ENCODE measurements at regions not wholly inside any gene's neighbourhood (a gene's known extent, or its start where the extent isn't known, plus 50 kb on each side); places are given as distances from the start of the nearest gene placed in this dataset.
"Not testable (repeated sequence)": the region's sequence is repeated elsewhere in the genome, so short reads cannot be mapped to it uniquely, and the experiment has no call there.

DNA sequence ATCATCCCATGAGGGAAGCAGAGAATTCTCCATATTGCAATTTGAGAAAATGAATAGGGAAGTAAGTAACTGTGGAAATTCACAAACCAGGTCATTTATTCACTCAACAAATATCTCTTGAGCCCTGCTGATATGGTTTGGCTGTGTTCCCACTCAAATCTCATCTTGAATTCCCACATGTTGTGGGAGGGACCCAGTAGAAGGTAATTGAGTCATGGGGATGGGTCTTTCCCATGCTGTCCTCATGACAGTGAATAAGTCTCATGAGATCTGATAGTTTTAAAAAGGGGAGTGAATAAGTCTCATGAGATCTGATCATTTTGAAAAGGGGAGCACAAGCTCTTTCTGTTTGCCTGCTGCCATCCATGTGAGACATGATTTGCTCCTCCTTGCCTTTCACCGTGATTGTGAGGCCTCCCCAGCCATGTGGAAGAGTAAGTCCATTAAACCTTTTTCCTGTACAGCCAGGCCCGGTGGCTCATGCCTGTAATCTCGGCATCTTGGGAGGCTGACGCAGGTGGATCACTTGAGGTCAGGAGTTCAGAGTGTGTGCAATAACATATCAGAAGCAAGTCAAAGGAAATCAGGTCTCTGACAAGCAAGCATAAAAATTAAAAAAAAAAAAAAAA is 193.2 kb downstream of the NDUFA10 start:
- H3K27me3 Mint-ChIP-seq: peaks cover 0 to 9% of the 10 kb centered on the region in 2 donors
- POLR2A ChIA-PET: no interaction called here
- no peaks in the 10 kb centered on the region for H3K36me3 ChIP-seq (ENCODE audit: control insufficient read depth in 2 of 2, extremely low read depth in 1 of 2, insufficient read depth in 1 of 2, low read length in 1 of 2)
- H3K9me3 Mint-ChIP-seq: peaks cover 0 to 1% (median 0%) of the 10 kb centered on the region in 3 donors
- WGBS (ENCODE audit: insufficient coverage): 100% methylated on average over 4 of the region's 4 CpGs
- no peaks in the 10 kb centered on the region for H3K36me3 Mint-ChIP-seq
- H3K4me1 Mint-ChIP-seq: no peaks in the 10 kb centered on the region
- DNase-seq (no peak), ATAC-seq (replicated peaks in 1 of 4) (no peak)
- H3K27me3 ChIP-seq (replicated peaks in 1 of 2; ENCODE audit: control insufficient read depth in 2 of 2, extremely low read depth in 1 of 2, insufficient read depth in 2 of 2, low read length in 1 of 2): peaks cover 0 to 16% of the 10 kb centered on the region in 2 experiments
- H3K27ac Mint-ChIP-seq: no peak overlapping the region
- no peaks in the 10 kb centered on the region for H3K4me1 ChIP-seq (ENCODE audit: control insufficient read depth in 1 of 2, extremely low read depth in 1 of 2, insufficient read depth in 2 of 2, low read length in 2 of 2)
- no peak overlapping the region for H3K4me3 Mint-ChIP-seq
- H3K27ac ChIP-seq (ENCODE audit: low read length): no peak overlapping the region
- CTCF ChIA-PET: no interaction called here
- H3K4me3 ChIP-seq (ENCODE audit: control insufficient read depth in 1 of 2, extremely low read depth in 1 of 2, low read length in 1 of 2): no peak overlapping the region
- no peaks in the 10 kb centered on the region for H3K9me3 ChIP-seq

DNA sequence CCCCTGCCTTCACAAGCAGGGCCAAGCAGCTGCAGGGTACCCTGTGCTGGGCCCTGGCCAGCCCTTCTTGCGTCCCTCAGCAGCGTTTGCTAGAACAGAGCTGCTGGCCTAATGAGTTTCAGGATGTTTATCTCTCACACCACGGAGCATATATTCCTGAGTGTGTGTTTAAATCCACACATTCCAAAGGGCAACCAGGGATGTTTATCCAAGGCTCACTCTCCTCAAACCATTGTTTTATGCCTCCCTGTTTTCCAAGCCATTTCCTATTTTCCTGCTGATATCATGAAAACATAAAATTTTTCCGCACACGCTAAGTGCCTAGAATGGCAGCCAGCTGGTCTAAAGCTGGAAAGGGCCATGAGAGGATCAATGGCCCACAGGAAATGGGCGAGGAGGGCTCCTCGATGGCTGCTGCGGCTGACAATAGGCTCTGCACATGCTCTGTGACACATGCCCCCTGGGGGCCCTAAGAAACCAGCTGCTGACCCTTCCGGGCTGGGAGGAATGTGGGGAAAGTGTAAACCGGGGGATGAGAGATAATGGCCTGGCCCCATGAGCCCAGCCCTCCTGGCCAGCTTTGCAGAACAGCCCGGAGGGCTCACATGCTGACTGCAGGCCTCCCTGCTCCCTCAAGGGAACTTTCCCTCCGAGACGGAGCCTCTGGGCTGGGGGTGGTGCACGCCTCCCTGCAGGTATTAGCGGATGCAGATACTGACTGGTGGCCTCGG is 194.0 kb downstream of the NDUFA10 start:
- no peak overlapping the region for H3K4me3 Mint-ChIP-seq

DNA sequence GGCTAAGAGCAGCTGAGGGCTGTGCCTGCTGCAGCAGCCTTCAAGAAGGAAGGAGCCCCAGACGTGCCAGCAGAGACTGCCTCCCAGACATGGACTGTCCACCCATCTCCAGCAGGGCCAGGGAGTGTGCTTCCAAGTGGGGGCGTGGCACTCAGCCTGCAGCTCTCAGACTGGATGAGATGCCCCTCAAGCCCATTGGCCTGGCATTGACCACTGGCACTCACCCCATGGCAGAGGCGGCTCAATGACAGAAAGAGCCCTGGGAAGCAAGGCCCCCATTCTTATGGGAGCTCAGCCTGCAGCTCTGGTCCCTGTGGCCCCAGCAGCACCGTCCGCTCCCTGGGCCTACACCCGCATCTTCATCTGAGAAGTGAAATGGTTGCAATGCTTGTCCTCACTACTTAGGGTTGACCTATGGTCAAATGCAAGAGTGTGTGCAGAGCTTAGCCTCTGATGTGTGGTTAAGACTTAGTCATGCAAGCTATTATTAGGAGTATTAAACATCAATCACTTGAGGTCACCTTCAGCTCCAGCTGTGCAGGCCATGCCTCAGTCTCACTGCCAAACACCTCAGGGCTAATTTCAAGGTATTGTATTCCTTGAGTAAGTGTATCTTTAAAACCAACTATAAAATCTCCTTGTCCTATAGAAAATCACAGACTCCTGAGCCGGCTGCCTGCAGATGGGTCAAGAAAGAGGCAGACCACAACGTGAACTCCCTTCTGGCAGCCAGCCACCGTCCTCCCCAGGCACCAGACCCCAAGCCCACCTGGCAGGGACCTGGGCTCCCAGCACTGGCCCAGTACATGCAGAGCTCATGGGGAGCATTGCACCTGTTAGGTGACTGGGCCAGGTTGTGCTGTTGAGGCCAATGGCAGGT is 194.8 kb downstream of the NDUFA10 start:
- peaks cover 0 to 13% of the 10 kb centered on the region in 2 experiments for H3K27me3 ChIP-seq (replicated peaks in 1 of 2; ENCODE audit: control insufficient read depth in 2 of 2, extremely low read depth in 1 of 2, insufficient read depth in 2 of 2, low read length in 1 of 2)
- ATAC-seq (replicated peaks in 1 of 4): no peak
- DNase-seq: peak in 1 of 35 experiments; percentile 18
- CTCF ChIA-PET: no interaction called here
- peaks cover 0 to 9% of the 10 kb centered on the region in 2 donors for H3K27me3 Mint-ChIP-seq
- no peak overlapping the region for H3K4me3 ChIP-seq (ENCODE audit: control insufficient read depth in 1 of 2, extremely low read depth in 1 of 2, low read length in 1 of 2)
- H3K9me3 ChIP-seq: no peaks in the 10 kb centered on the region
- H3K9me3 Mint-ChIP-seq: no peaks in the 10 kb centered on the region
- no peaks in the 10 kb centered on the region for H3K4me1 Mint-ChIP-seq
- no peak overlapping the region for H3K27ac Mint-ChIP-seq
- H3K36me3 ChIP-seq (ENCODE audit: control insufficient read depth in 2 of 2, extremely low read depth in 1 of 2, insufficient read depth in 1 of 2, low read length in 1 of 2): no peaks in the 10 kb centered on the region
- POLR2A ChIA-PET: no interaction called here
- no peaks in the 10 kb centered on the region for H3K36me3 Mint-ChIP-seq
- WGBS (ENCODE audit: insufficient coverage): 83% methylated on average over 8 of the region's 9 CpGs
- no peak overlapping the region for H3K27ac ChIP-seq (ENCODE audit: low read length)
- H3K4me3 Mint-ChIP-seq: no peak overlapping the region
- H3K4me1 ChIP-seq (ENCODE audit: control insufficient read depth in 1 of 2, extremely low read depth in 1 of 2, insufficient read depth in 2 of 2, low read length in 2 of 2): no peaks in the 10 kb centered on the region

More for the DNA sequence above, 194.0 kb downstream of the NDUFA10 start:
- Mint-ChIP-seq H3K27ac (no peak overlapping the region), H3K4me1 (no peaks in the 10 kb centered on the region), H3K27me3 (peaks cover 0 to 9% of the 10 kb centered on the region in 2 donors), H3K36me3 (no peaks in the 10 kb centered on the region), H3K9me3 (no peaks in the 10 kb centered on the region)
- Histone ChIP-seq H3K27me3 (replicated peaks in 1 of 2; ENCODE audit: control insufficient read depth in 2 of 2, extremely low read depth in 1 of 2, insufficient read depth in 2 of 2, low read length in 1 of 2) (peaks cover 0 to 12% of the 10 kb centered on the region in 2 experiments), H3K36me3 (ENCODE audit: control insufficient read depth in 2 of 2, extremely low read depth in 1 of 2, insufficient read depth in 1 of 2, low read length in 1 of 2) (no peaks in the 10 kb centered on the region), H3K27ac (ENCODE audit: low read length) (no peak overlapping the region), H3K4me1 (ENCODE audit: control insufficient read depth in 1 of 2, extremely low read depth in 1 of 2, insufficient read depth in 2 of 2, low read length in 2 of 2) (no peaks in the 10 kb centered on the region), H3K4me3 (ENCODE audit: control insufficient read depth in 1 of 2, extremely low read depth in 1 of 2, low read length in 1 of 2) (no peak overlapping the region), H3K9me3 (no peaks in the 10 kb centered on the region)
- 77% methylated on average over 14 of the region's 16 CpGs for WGBS (ENCODE audit: insufficient coverage)
- DNase-seq (peak in 1 of 35 experiments; percentile 21), ATAC-seq (replicated peaks in 1 of 4) (no peak)
- ChIA-PET CTCF (no interaction called here), POLR2A (no interaction called here)

DNA sequence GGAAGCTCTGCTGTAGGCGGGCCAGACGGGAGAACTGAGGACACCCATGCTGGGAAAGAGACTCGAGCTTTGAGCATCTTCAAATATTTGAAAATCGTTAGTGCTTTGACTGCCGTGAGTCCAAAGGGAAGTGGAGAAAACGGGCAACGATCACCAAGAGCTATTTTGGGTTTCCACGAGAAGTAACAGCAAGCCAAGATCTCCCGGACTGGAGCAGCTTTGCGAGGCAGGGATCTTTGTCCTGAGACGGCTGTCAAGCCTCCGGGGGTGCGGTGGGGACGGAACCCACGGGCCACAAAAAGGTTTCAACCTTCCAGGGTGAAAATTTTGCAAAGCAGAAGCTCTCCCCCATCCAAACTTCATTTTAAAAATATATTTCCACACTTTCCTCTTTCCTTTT is 195.8 kb downstream of the NDUFA10 start:
- DNase-seq: no peak

GRCh38 chr2:239828973-239829275 is 196.2 kb downstream of the NDUFA10 start:
- H3K36me3 Mint-ChIP-seq; DNase-seq; H3K9me3 ChIP-seq; ATAC-seq (replicated peaks in 1 of 4); H3K27ac Mint-ChIP-seq; POLR2A ChIA-PET; H3K27me3 Mint-ChIP-seq; H3K4me1 Mint-ChIP-seq; H3K36me3 ChIP-seq (ENCODE audit: control insufficient read depth in 2 of 2, extremely low read depth in 1 of 2, insufficient read depth in 1 of 2, low read length in 1 of 2); CTCF ChIA-PET; H3K9me3 Mint-ChIP-seq; H3K4me1 ChIP-seq (ENCODE audit: control insufficient read depth in 1 of 2, extremely low read depth in 1 of 2, insufficient read depth in 2 of 2, low read length in 2 of 2); H3K27ac ChIP-seq (ENCODE audit: low read length); H3K4me3 Mint-ChIP-seq; H3K4me3 ChIP-seq (ENCODE audit: control insufficient read depth in 1 of 2, extremely low read depth in 1 of 2, low read length in 1 of 2): not testable (repeated sequence)
- H3K27me3 ChIP-seq (replicated peaks in 1 of 2; ENCODE audit: control insufficient read depth in 2 of 2, extremely low read depth in 1 of 2, insufficient read depth in 2 of 2, low read length in 1 of 2): peaks cover 0 to 14% of the 10 kb centered on the region in 2 experiments
- WGBS (ENCODE audit: insufficient coverage): 95% methylated on average over 7 of the region's 12 CpGs

More for the DNA sequence above, 195.8 kb downstream of the NDUFA10 start:
- H3K4me1 ChIP-seq (ENCODE audit: control insufficient read depth in 1 of 2, extremely low read depth in 1 of 2, insufficient read depth in 2 of 2, low read length in 2 of 2): no peaks in the 10 kb centered on the region
- Mint-ChIP-seq H3K4me1 (peaks cover 0 to 3% (median 0%) of the 10 kb centered on the region in 3 donors), H3K27ac (no peak overlapping the region), H3K27me3 (peaks cover 0 to 9% of the 10 kb centered on the region in 2 donors), H3K36me3 (no peaks in the 10 kb centered on the region), H3K9me3 (no peaks in the 10 kb centered on the region), H3K4me3 (no peak overlapping the region)
- WGBS (ENCODE audit: insufficient coverage): 55% methylated on average over 15 of the region's 15 CpGs
- H3K4me3 ChIP-seq (ENCODE audit: control insufficient read depth in 1 of 2, extremely low read depth in 1 of 2, low read length in 1 of 2): no peak overlapping the region
- H3K36me3 ChIP-seq (ENCODE audit: control insufficient read depth in 2 of 2, extremely low read depth in 1 of 2, insufficient read depth in 1 of 2, low read length in 1 of 2): no peaks in the 10 kb centered on the region
- no peak overlapping the region for H3K27ac ChIP-seq (ENCODE audit: low read length)
- H3K27me3 ChIP-seq (replicated peaks in 1 of 2; ENCODE audit: control insufficient read depth in 2 of 2, extremely low read depth in 1 of 2, insufficient read depth in 2 of 2, low read length in 1 of 2): peaks cover 0 to 14% of the 10 kb centered on the region in 2 experiments
- no peak for ATAC-seq (replicated peaks in 1 of 4)
- POLR2A ChIA-PET: no interaction called here
- CTCF ChIA-PET: interaction anchor here in 1 of 2 donors (0.6 kb wide), 1 partner anchor 129 kb away, joined by 3 read pairs; no protein-coding TSS in a partner anchor
- H3K9me3 ChIP-seq: no peaks in the 10 kb centered on the region

GRCh38 chr2:239828192-239828972 is 196.8 kb downstream of the NDUFA10 start:
- H3K27ac ChIP-seq (ENCODE audit: low read length): no peak overlapping the region
- Mint-ChIP-seq H3K27ac (no peak overlapping the region), H3K9me3 (no peaks in the 10 kb centered on the region), H3K4me1 (peaks cover 0 to 4% (median 0%) of the 10 kb centered on the region in 3 donors), H3K36me3 (no peaks in the 10 kb centered on the region), H3K27me3 (peaks cover 0 to 9% of the 10 kb centered on the region in 2 donors), H3K4me3 (no peak overlapping the region)
- H3K4me1 ChIP-seq (ENCODE audit: control insufficient read depth in 1 of 2, extremely low read depth in 1 of 2, insufficient read depth in 2 of 2, low read length in 2 of 2): no peaks in the 10 kb centered on the region
- CTCF ChIA-PET: no interaction called here
- POLR2A ChIA-PET: no interaction called here
- 79% methylated on average over 17 of the region's 20 CpGs for WGBS (ENCODE audit: insufficient coverage)
- H3K9me3 ChIP-seq: no peaks in the 10 kb centered on the region
- DNase-seq: peak in 1 of 35 experiments; percentile 17
- H3K4me3 ChIP-seq (ENCODE audit: control insufficient read depth in 1 of 2, extremely low read depth in 1 of 2, low read length in 1 of 2): no peak overlapping the region
- no peak for ATAC-seq (replicated peaks in 1 of 4)
- peaks cover 0 to 14% of the 10 kb centered on the region in 2 experiments for H3K27me3 ChIP-seq (replicated peaks in 1 of 2; ENCODE audit: control insufficient read depth in 2 of 2, extremely low read depth in 1 of 2, insufficient read depth in 2 of 2, low read length in 1 of 2)
- no peaks in the 10 kb centered on the region for H3K36me3 ChIP-seq (ENCODE audit: control insufficient read depth in 2 of 2, extremely low read depth in 1 of 2, insufficient read depth in 1 of 2, low read length in 1 of 2)
